ENCODE measurements at regions not wholly inside any gene's neighbourhood (a gene's known extent, or its start where the extent isn't known, plus 50 kb on each side); places are given as distances from the start of the nearest gene placed in this dataset.

DNA sequence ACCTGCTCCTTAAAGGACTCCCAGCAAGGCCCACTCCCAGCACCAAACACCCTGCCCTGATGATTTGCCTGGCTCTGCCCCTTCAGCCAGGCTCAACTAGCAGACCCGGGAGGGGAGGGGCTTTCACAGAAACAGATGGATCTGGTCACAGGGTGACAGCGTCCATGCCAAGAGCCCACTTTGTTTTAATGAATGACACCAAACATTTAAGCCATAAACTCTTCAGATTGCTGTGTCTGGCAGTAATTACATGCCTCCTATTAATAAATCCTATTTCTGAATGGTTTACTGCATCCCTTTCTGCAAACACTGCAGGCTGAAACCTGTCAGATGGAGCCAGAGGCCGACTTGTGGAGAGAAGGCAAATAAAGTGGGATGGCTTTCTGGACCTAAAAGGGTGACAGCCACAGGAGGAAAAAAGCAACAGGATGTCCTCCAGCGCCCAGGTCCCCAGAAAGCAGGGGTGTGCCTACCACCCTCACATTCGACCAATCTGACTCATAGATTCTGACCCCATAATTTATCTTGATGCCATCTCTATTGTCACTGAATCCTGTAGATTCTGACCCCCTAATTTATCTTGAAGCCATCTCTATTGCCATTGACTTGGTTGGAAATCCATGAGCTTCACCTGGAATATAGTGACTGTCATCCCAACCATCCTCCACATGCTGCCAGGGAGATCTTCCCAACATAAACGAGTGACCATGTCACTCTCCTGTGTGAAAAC lies 200.9 kb downstream of the PLPP3 start:
- in situ Hi-C loops (cut with MboI; ENCODE audit: low pct_unique_long_range_greater_than_20kb, low sequenced_read_pairs, unreplicated experiment) = no loop called here
- TF ChIP-seq CTCF (IDR thresholded peaks at IDR 0.05; ENCODE audit: extremely low read depth, insufficient read depth, missing control alignments) = no peak
- no peak for DNase-seq (ENCODE audit: low spot score)

GRCh38 chr1:56377431-56377830 lies 201.9 kb downstream of the PLPP3 start:
- no peak for DNase-seq (ENCODE audit: low spot score)
- TF ChIP-seq CTCF (IDR thresholded peaks at IDR 0.05; ENCODE audit: extremely low read depth, insufficient read depth, missing control alignments) = no peak
- in situ Hi-C loops (cut with MboI; ENCODE audit: low pct_unique_long_range_greater_than_20kb, low sequenced_read_pairs, unreplicated experiment) = no loop called here

DNA sequence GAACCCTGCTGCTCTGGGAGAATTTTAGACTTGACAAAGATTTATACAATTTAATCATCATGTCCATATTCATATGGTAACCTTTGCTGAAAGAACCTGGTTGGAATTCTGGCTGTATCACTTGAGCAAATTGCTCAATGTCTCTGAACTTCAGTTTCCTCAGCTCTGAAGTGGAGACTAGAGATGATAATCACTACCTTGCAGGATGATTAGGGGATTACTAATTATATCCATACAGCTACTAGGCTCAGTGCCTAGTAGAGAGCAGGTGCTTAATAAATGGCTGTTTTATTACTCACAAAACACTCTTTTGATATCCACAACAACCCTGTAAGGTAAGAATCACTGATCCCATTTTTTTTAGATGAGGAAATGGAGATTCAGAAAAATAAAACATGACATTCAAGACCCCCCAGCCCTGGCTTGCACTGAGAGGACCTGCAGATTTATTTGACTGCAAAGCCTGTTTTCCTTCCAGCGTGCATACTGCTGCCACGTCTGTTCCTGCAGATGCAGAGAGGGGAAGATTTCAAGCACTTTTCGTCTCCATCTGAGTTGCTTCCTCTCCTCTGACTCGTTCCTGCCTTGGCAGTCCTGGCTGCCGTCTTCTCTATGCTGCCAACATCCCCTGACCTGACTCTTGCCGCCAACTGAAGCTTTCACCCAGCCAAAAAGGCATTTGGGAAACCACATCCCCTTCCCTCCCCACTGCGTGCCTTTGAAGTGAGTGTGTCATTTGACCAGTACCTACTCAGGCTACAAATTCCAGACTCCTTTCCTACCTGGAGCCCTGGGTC lies 203.0 kb downstream of the PLPP3 start:
- in situ Hi-C loops (cut with MboI; ENCODE audit: low pct_unique_long_range_greater_than_20kb, low sequenced_read_pairs, unreplicated experiment) = no loop called here
- no peak for TF ChIP-seq CTCF (IDR thresholded peaks at IDR 0.05; ENCODE audit: extremely low read depth, insufficient read depth, missing control alignments)
- DNase-seq (ENCODE audit: low spot score) = no peak

GRCh38 chr1:56375326-56375804 lies 204.0 kb downstream of the PLPP3 start:
- DNase-seq (ENCODE audit: low spot score) = no peak
- in situ Hi-C loops (cut with MboI; ENCODE audit: low pct_unique_long_range_greater_than_20kb, low sequenced_read_pairs, unreplicated experiment) = no loop called here
- TF ChIP-seq CTCF (IDR thresholded peaks at IDR 0.05; ENCODE audit: extremely low read depth, insufficient read depth, missing control alignments) = no peak

DNA sequence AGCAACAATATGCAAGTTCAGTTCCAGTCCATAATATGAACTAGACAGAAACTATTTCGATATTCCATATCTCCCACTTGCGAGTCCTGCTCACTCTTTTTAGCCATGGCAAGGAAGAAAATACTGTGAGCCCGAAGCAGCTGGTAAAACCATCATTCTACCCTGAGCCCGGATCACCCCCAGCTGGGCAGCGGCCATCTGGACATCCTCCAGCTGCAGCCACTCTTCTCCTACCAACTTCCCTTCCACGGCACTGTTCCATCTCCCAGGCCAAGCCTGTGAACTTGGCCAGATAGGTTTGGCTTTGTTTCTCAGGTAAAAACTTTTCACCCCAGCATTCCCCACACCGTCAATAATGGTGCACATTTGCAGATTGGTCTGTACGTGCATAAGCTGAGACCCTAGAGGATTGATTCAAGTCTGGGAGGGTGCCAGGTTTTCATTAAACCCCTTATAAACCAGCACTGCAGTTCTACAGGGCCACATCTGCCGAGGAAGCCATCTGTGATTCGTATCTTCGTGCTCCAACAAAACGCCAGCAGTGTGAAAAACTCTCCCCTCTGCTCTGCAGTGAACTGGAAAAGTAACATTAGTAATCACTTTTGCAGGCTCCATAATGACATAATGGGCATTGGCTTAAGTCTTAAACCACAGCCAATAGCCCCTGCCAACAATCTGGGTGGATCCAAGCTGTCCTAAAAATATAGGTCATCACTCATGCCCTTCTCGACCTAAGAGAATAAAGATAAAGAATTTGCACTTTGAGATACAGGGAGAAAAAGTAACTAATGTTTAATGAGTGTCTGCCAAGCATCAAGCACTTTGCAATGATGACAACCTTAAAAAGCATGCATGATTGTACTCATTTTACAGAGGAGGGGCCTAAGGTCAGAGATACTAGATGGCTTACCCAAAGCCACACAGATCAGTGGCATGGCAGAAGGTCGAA lies 205.1 kb downstream of the PLPP3 start:
- in situ Hi-C loops (cut with MboI; ENCODE audit: low pct_unique_long_range_greater_than_20kb, low sequenced_read_pairs, unreplicated experiment) = no loop called here
- no peak for DNase-seq (ENCODE audit: low spot score)
- TF ChIP-seq CTCF (IDR thresholded peaks at IDR 0.05; ENCODE audit: extremely low read depth, insufficient read depth, missing control alignments) = no peak

DNA sequence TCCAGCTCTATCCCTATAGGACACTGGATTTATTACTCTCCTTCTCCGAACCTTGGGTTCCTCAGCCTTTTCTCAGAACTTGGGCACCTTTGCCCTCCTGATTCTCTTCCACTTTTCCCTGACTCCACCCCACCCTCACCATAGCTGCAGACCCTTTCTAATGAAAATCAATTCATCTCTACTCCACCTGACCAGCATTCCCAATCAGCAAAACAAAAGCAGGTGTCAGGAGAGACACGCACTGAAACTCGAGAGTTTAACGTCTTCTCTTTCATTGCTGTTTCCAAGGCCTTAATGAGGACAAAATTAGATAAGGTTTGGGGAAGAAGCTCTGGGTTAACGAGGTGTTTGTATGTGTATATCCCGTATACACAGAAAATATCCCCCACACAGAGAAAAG lies 208.8 kb downstream of the PLPP3 start:
- DNase-seq (ENCODE audit: low spot score) = no peak
- in situ Hi-C loops (cut with MboI; ENCODE audit: low pct_unique_long_range_greater_than_20kb, low sequenced_read_pairs, unreplicated experiment) = no loop called here
- TF ChIP-seq CTCF (IDR thresholded peaks at IDR 0.05; ENCODE audit: extremely low read depth, insufficient read depth, missing control alignments) = no peak
